LNCAP (cell line): ENCODE measurements at regions not wholly inside any gene's neighbourhood (a gene's known extent, or its start where the extent isn't known, plus 50 kb on each side); places are given as distances from the start of the nearest gene placed in this dataset.
A peak's percentile ranks its signal among the peaks of the same experiment; 100 is the strongest.

Experiments used
- TF ChIP-seq, protein P1 (sequence below): fragments of 450-650 bp; IDR thresholded peaks from 2 replicates; pipeline ENCODE4 v1.5.1; 2017; ENCODE audit warnings: mild to moderate bottlenecking

DNA sequence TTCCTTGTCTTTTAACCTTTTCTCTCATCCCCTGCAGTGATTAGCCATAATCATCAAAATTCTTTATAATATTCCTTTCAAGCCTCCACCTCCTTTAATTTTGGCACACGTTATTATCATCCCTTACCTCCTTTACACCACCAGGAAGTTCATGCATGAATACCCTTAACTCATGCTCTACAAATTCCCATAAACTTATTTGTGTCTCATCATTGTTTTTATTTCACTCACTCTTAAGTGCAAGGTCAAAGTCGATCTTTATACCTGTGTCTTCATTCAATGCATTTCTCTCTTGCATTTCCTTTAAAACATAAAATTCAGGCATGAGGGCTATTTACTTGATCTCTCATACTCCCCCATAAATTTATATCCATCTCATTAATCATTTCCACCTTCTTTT lies 1064.6 kb upstream of the CADM2 start:
- TF ChIP-seq, protein P1, sequence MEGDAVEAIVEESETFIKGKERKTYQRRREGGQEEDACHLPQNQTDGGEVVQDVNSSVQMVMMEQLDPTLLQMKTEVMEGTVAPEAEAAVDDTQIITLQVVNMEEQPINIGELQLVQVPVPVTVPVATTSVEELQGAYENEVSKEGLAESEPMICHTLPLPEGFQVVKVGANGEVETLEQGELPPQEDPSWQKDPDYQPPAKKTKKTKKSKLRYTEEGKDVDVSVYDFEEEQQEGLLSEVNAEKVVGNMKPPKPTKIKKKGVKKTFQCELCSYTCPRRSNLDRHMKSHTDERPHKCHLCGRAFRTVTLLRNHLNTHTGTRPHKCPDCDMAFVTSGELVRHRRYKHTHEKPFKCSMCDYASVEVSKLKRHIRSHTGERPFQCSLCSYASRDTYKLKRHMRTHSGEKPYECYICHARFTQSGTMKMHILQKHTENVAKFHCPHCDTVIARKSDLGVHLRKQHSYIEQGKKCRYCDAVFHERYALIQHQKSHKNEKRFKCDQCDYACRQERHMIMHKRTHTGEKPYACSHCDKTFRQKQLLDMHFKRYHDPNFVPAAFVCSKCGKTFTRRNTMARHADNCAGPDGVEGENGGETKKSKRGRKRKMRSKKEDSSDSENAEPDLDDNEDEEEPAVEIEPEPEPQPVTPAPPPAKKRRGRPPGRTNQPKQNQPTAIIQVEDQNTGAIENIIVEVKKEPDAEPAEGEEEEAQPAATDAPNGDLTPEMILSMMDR = no peak

- TF ChIP-seq, protein P1 = no peak
These were observed 1062.9 kb upstream of the CADM2 start for GRCh38 chr3:83895892-83896291.

GRCh38 chr3:83902787-83903533 lies 1055.8 kb upstream of the CADM2 start:
- TF ChIP-seq, protein P1 = no peak

DNA sequence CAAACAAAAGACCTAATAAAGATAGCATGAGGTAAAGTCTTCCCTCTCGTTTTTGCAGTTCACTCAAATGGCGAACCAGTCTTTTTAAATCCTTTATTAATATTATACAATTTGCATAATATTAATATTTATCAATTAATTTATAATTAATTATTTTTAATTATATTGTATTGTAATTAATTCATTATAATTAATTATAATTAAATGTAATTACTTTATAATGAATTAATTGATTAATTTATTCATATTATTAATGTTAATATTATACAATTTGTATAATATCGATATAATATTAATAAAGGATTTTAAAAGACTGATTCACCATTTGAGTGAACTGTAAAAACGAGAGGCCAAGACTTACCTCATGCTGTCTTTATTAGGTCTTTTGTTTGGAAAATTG lies 1045.4 kb upstream of the CADM2 start:
- TF ChIP-seq, protein P1 = no peak

- TF ChIP-seq, protein P1 = no peak
These were observed 1032.5 kb upstream of the CADM2 start for GRCh38 chr3:83926291-83926690.

DNA sequence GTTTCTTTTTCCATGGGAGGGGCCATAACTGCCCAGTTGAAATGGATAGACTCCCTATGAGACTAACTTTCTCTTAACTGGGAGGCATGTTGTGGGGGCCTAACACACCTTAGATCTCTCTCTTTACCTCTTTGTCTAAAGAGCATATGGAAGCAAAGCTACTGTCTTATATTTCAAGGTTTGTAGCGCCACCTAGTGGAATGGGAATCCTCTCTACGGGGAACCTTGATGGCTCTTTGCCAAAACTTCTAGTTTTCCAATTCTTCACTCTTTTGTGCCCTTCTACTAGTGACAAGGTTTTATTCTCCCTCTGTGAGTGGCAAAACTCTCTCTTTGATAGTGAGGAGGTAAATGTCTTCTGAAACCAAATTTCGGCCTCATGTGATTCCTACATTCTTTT lies 1030.4 kb upstream of the CADM2 start:
- TF ChIP-seq, protein P1 = peak; percentile 61

DNA sequence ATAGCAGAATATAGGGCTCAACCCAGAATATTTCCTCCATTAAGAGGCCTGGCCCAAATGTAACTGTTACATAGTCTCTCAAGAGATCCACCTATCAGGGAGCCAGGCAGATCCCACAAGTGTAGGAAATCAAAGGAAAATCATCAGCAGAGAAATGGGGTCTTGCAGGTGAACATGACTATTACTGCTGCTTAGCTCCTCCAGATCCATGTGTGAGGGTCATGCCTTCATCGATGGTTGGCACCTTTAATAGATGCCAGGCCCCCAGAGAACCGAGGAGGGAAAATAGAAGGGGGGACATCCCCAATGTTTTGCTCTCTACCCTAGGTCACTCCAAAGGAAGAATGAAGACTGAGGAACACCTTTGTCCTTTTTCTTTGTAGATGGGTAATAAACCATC lies 1029.9 kb upstream of the CADM2 start:
- TF ChIP-seq, protein P1 = no peak
